Caco-2 (cell line): ENCODE measurements at regions not wholly inside any gene's neighbourhood (a gene's known extent, or its start where the extent isn't known, plus 50 kb on each side); places are given as distances from the start of the nearest gene placed in this dataset.

Experiments used
- BruUV-seq: library from RNA; stranded (reverse); fragments of 400-500 nt; replicated peaks from 2 replicates; lab custom pipeline; 2021; lab: Mats Ljungman, UMichigan
- CTCF ChIA-PET: fragments of 300-600 bp; sonication (Branson Sonifier 250); formaldehyde crosslinking; loops from one replicate; lab custom pipeline; 2022; ENCODE audit warnings: antibody characterized with exemption; lab: Charles Lee
- POLR2A ChIA-PET: fragments of 300-600 bp; sonication (Branson Sonifier 250); formaldehyde crosslinking; loops from one replicate; lab custom pipeline; 2022; ENCODE audit warnings: antibody characterized with exemption; lab: Charles Lee
- DNase-seq, 2 experiments: peaks; one replicate each; pipeline versions ENCODE4 v3.0.0 to v3.0.0-alpha.2; 2020 to 2022
- H3K27me3 ChIP-seq: replicated peaks from 2 replicates; pipeline ENCODE4 v1.6.0; 2011; ENCODE audit warnings: low read length; ENCODE audit not compliant: control insufficient read depth, insufficient read depth
- H3K36me3 ChIP-seq: 2 replicates; pipeline ENCODE4 v1.5.1; 2011; ENCODE audit warnings: low read length; ENCODE audit not compliant: control insufficient read depth, insufficient read depth
- H3K4me1 ChIP-seq: fragments of 250-450 bp; sonication (Bioruptor Pico); 2 replicates; pipeline ENCODE4 v1.5.1; 2020; ENCODE audit warnings: mild to moderate bottlenecking
- H3K4me3 ChIP-seq: 2 replicates; pipeline ENCODE4 v1.5.1; 2011; ENCODE audit warnings: low read depth, mild to moderate bottlenecking, control low read depth, low read length
- H3K9me3 ChIP-seq: fragments of 250-450 bp; sonication (Bioruptor Pico); 2 replicates; pipeline ENCODE4 v1.5.1; 2020; ENCODE audit warnings: mild to moderate bottlenecking, moderate library complexity
- H3K27ac Mint-ChIP-seq: one replicate; pipeline ENCODE4 v1.8.0; 2022; ENCODE audit warnings: mixed read lengths; ENCODE audit not compliant: unreplicated experiment
- H3K27me3 Mint-ChIP-seq: one replicate; pipeline ENCODE4 v1.8.0; 2022; ENCODE audit warnings: mixed read lengths; ENCODE audit not compliant: insufficient read depth, unreplicated experiment
- H3K36me3 Mint-ChIP-seq: one replicate; pipeline ENCODE4 v1.8.0; 2022; ENCODE audit warnings: mild to moderate bottlenecking, mixed read lengths; ENCODE audit not compliant: insufficient read depth, unreplicated experiment
- H3K4me1 Mint-ChIP-seq: one replicate; pipeline ENCODE4 v1.8.0; 2022; ENCODE audit warnings: low read depth, mixed read lengths; ENCODE audit not compliant: unreplicated experiment
- H3K4me3 Mint-ChIP-seq: one replicate; pipeline ENCODE4 v1.8.0; 2022; ENCODE audit warnings: mild to moderate bottlenecking, moderate library complexity, mixed read lengths; ENCODE audit not compliant: unreplicated experiment
- H3K9me3 Mint-ChIP-seq: one replicate; pipeline ENCODE4 v1.8.0; 2022; ENCODE audit warnings: mixed read lengths; ENCODE audit not compliant: unreplicated experiment
- intact Hi-C: fragments of 100-400 bp; cut with micrococcal nuclease; formaldehyde crosslinking; loops from one replicate; pipeline ENCODE4 v1.10.0; 2022; ENCODE audit not compliant: unreplicated experiment
- TF ChIP-seq, protein P1 (sequence below), 2 experiments: fragments of 200-600 bp in 1 of 2; IDR thresholded peaks; 1 replicate in 1 of 2; 2 replicates in 1 of 2; pipeline versions ENCODE4 v1.5.1 to v1.8.0; 2011 to 2022; ENCODE audit warnings: antibody characterized with exemption in 1 of 2, control low read depth in 1 of 2, inconsistent platforms in 1 of 2, low read depth in 1 of 2, low read length in 1 of 2, mild to moderate bottlenecking in 1 of 2, moderate library complexity in 1 of 2; ENCODE audit not compliant: insufficient read depth in 1 of 2, severe bottlenecking in 1 of 2, unreplicated experiment in 1 of 2

DNA sequence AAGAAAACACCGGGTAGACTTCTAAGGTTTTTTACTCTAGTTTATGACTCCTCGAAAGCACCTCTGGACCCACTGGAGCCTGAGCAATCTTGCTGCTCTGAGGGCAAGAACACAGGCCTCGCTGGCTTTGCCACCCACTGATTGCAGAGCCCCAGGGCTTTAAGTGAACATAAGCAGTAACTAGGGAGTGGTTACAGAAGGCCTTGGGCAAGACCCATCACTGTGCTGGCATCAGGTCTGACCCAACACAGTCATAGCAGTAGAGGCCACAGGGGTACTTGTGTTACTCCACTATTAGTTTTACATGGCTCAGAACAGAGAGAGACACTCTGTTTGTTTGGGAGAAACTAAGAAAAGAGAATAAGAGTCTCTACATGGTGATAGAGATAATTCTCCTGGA, 684.5 kb downstream of the FAM181B start:
- BruUV-seq: no TSS peak
- no peaks in the 10 kb centered on the region for H3K36me3 ChIP-seq
- intact Hi-C loops: no loop called here
- H3K9me3 ChIP-seq: no peaks in the 10 kb centered on the region; the same call in none of the 2 replicates
- DNase-seq: no peak
- H3K27ac Mint-ChIP-seq: no peak overlapping the region
- H3K4me3 Mint-ChIP-seq: no peak overlapping the region
- H3K9me3 Mint-ChIP-seq: no peaks in the 10 kb centered on the region
- H3K27me3 Mint-ChIP-seq: no peaks in the 10 kb centered on the region
- no peaks in the 10 kb centered on the region for H3K4me1 Mint-ChIP-seq
- no peaks in the 10 kb centered on the region for H3K36me3 Mint-ChIP-seq
- no peaks in the 10 kb centered on the region for H3K27me3 ChIP-seq
- H3K4me1 ChIP-seq: no peaks in the 10 kb centered on the region
- ChIA-PET POLR2A (no interaction called here), CTCF (no interaction called here)
- TF ChIP-seq, protein P1, sequence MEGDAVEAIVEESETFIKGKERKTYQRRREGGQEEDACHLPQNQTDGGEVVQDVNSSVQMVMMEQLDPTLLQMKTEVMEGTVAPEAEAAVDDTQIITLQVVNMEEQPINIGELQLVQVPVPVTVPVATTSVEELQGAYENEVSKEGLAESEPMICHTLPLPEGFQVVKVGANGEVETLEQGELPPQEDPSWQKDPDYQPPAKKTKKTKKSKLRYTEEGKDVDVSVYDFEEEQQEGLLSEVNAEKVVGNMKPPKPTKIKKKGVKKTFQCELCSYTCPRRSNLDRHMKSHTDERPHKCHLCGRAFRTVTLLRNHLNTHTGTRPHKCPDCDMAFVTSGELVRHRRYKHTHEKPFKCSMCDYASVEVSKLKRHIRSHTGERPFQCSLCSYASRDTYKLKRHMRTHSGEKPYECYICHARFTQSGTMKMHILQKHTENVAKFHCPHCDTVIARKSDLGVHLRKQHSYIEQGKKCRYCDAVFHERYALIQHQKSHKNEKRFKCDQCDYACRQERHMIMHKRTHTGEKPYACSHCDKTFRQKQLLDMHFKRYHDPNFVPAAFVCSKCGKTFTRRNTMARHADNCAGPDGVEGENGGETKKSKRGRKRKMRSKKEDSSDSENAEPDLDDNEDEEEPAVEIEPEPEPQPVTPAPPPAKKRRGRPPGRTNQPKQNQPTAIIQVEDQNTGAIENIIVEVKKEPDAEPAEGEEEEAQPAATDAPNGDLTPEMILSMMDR (IDR thresholded peaks at IDR 0.05; ENCODE audit: insufficient read depth in 1 of 2, low read depth in 1 of 2, low read length in 1 of 2, severe bottlenecking in 1 of 2, unreplicated experiment in 1 of 2): no peak
- no peak overlapping the region for H3K4me3 ChIP-seq

DNA sequence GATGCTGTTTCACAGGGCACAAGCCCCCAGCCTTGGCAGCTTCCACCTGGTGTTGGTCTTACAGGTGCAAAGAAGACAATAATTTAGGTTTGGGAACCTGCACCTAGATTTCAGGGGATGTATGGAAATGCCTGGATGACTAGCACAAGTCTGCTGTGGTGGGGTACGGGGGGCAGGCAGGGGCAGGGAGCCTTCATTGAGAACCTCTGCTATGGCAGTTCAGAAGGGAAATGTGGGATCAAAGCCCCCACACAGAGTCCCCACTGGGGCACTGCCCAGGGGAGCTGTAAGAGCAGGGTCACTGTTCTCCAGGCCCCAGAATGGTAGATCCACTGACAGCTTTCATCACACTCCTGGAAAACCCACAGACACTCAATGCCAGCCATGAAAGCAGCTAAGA, 686.5 kb downstream of the FAM181B start:
- TF ChIP-seq, protein P1 (IDR thresholded peaks at IDR 0.05; ENCODE audit: insufficient read depth in 1 of 2, low read depth in 1 of 2, low read length in 1 of 2, severe bottlenecking in 1 of 2, unreplicated experiment in 1 of 2): no peak
- Histone ChIP-seq H3K27me3 (no peaks in the 10 kb centered on the region), H3K9me3 (no peaks in the 10 kb centered on the region; the same call in none of the 2 replicates), H3K4me3 (no peak overlapping the region), H3K4me1 (no peaks in the 10 kb centered on the region), H3K36me3 (no peaks in the 10 kb centered on the region)
- no peak for DNase-seq
- intact Hi-C loops: no loop called here
- CTCF ChIA-PET: no interaction called here
- no TSS peak for BruUV-seq
- POLR2A ChIA-PET: no interaction called here
- Mint-ChIP-seq H3K36me3 (no peaks in the 10 kb centered on the region), H3K27me3 (no peaks in the 10 kb centered on the region), H3K4me1 (no peaks in the 10 kb centered on the region), H3K4me3 (no peak overlapping the region), H3K9me3 (no peaks in the 10 kb centered on the region), H3K27ac (no peak overlapping the region)

DNA sequence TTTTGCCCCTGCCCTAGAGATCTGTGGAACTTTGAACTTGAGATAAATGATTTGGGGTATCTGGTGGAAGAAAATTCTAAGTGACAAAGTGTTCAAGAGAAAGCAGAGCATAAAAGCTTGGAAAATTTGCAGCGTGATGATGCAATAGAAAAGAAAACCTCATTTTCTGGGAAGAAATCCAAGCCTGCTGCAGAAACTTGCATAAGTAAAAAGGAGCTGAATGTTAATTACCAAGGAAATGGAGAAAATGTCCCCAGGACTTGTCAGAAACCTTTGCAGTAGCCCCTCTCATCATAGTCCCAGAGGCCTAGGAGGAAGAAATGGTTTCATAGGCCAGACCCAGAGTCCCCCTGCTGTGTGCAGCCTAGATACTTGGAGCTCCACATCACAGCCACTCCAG, 686.9 kb downstream of the FAM181B start:
- CTCF ChIA-PET: no interaction called here
- DNase-seq: no peak
- Mint-ChIP-seq H3K4me1 (no peaks in the 10 kb centered on the region), H3K27me3 (no peaks in the 10 kb centered on the region), H3K9me3 (no peaks in the 10 kb centered on the region), H3K4me3 (no peak overlapping the region), H3K36me3 (no peaks in the 10 kb centered on the region), H3K27ac (no peak overlapping the region)
- H3K4me3 ChIP-seq: no peak overlapping the region
- H3K9me3 ChIP-seq: no peaks in the 10 kb centered on the region; the same call in none of the 2 replicates
- BruUV-seq: no TSS peak
- no peaks in the 10 kb centered on the region for H3K27me3 ChIP-seq
- POLR2A ChIA-PET: no interaction called here
- no peaks in the 10 kb centered on the region for H3K36me3 ChIP-seq
- no peaks in the 10 kb centered on the region for H3K4me1 ChIP-seq
- TF ChIP-seq, protein P1 (IDR thresholded peaks at IDR 0.05; ENCODE audit: insufficient read depth in 1 of 2, low read depth in 1 of 2, low read length in 1 of 2, severe bottlenecking in 1 of 2, unreplicated experiment in 1 of 2): no peak
- intact Hi-C loops: no loop called here
